GM12891 (cell line): ENCODE measurements at regions not wholly inside any gene's neighbourhood (a gene's known extent, or its start where the extent isn't known, plus 50 kb on each side); places are given as distances from the start of the nearest gene placed in this dataset.
A peak's percentile ranks its signal among the peaks of the same experiment; 100 is the strongest.
"Not testable (repeated sequence)": the region's sequence is repeated elsewhere in the genome, so short reads cannot be mapped to it uniquely, and the experiment has no call there.

Experiments used
- DNase-seq: peaks from one replicate; pipeline ENCODE4 v3.0.0; 2011; ENCODE audit warnings: low spot score; ENCODE audit not compliant: insufficient read length
- FAIRE-seq: peaks from 2 replicates; lab custom pipeline; 2011; peaks lifted over from hg19 to GRCh38; lab: Jason Lieb, UNC
- PAX5 ChIP-seq: IDR thresholded peaks from 2 replicates; pipeline ENCODE4 v1.6.1; 2011; ENCODE audit warnings: low read length, moderate library complexity, mild to moderate bottlenecking; ENCODE audit not compliant: insufficient read depth, severe bottlenecking
- POLR2A ChIP-seq: IDR thresholded peaks from 2 replicates; pipeline ENCODE4 v1.6.1; 2011; ENCODE audit warnings: low read depth, low read length, control low read depth
- POLR2AphosphoS5 ChIP-seq: IDR thresholded peaks from 2 replicates; pipeline ENCODE4 v1.6.1; 2011; ENCODE audit warnings: low read depth, low read length, control low read depth
- POU2F2 ChIP-seq: IDR thresholded peaks from 2 replicates; pipeline ENCODE4 v1.6.1; 2011; ENCODE audit warnings: low read depth, mild to moderate bottlenecking, control low read depth, low read length, moderate library complexity
- SPI1 ChIP-seq: IDR thresholded peaks from 2 replicates; pipeline ENCODE4 v1.6.1; 2011; ENCODE audit warnings: low read depth, low read length, control low read depth
- TAF1 ChIP-seq: IDR thresholded peaks from 2 replicates; pipeline ENCODE4 v1.6.1; 2011; ENCODE audit warnings: low read depth, low read length, control low read depth

DNA sequence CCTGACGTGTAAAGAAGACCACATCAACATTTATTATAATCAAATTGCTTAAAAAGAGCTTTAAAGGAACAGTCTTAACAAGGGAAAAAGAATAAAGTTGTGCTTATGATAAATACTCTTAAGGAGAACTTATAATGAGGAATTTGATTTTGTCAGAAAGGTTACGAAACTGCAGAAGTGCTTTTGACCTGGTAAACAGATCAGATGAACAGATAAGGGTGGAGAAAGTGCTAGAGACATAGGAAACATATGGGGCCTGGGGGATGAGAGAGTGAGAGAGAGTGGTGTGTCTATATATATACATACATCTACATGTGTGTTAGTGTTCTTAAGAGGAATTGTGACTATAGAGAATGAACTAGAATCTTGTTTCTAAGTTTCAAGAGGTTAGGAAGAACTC, 186.2 kb upstream of the GJE1 start:
- TF ChIP-seq TAF1 (no peak), PAX5 (no peak), SPI1 (no peak), POU2F2 (no peak), POLR2A (no peak), POLR2AphosphoS5 (no peak)
- FAIRE-seq = no peak
- DNase-seq = no peak

DNA sequence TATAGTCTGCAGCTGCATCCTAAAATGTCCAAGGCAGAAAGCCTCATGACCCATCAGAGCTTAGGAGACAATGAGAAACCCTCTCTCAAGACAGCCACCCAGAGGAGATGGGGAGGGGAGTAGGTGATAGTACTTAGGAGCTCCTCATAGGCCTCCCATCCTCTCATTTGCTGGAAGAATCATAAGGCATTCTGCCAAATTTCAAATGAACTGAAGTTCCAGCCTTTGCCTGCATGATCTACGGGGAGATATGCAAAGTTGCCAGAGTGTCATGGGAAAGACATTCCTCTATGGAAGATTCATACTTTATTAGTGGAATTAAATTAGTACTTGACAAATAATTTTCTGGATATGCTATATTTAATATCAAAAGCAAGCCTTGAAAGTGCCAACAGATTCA, 194.1 kb upstream of the GJE1 start:
- TF ChIP-seq POLR2AphosphoS5 = no peak
- FAIRE-seq (no peak), DNase-seq (no peak)

DNA sequence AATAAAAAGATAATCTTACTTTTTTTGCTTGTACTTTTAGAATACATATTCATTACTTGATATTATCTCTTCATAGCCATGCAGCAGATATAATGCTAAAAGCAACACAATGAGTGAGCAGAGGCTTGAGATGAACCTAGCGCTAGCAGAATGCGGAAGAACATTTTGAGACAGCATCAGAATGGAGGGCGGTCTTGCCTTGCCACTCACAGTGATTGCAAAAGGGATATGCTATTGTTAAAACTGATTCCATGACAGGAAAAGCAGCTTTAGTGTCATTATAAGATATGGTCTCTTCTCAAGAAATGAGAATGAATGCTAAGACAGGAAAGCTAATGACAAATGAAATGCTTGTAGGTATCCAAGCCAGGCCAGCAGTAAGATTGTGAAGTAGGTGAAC, 200.0 kb upstream of the GJE1 start:
- TF ChIP-seq TAF1 = no peak
- no peak for TF ChIP-seq POLR2AphosphoS5
- TF ChIP-seq POU2F2 = no peak
- TF ChIP-seq POLR2A = no peak
- no peak for TF ChIP-seq SPI1
- no peak for TF ChIP-seq PAX5
- no peak for FAIRE-seq
- DNase-seq = no peak

DNA sequence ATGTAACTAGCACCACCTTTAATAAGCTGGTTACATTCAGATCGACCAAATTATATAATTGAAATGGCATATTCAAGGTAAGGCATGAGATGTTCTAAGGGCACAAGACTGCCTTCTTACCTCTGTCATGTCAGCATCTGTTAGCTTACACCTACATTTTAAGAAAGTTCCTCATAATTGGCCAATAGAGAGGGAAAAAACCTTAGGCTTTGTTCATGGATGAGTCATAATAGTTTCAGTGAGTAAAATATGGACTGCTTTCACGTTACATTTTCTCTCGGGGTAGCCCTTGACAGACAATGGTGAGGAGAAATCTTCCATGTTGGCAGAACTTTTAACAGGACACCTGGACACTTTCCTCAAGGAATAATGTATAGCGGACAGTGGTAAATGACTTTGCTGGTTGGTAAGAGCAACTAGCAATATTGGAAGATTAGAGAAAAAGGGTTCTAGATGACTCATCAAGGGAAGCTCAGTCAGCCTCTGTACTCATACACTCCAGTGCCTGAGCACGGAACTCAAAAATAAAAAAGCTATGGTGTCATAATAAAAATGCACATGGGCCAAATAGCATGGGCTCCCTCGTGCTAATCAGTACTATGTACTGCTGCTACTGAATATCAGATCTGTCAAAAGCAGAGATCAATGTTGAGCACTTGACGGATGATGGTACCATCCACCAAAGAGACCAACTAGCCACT, 206.4 kb upstream of the GJE1 start:
- peak; percentile 85 for FAIRE-seq
- DNase-seq = not testable (repeated sequence)

DNA sequence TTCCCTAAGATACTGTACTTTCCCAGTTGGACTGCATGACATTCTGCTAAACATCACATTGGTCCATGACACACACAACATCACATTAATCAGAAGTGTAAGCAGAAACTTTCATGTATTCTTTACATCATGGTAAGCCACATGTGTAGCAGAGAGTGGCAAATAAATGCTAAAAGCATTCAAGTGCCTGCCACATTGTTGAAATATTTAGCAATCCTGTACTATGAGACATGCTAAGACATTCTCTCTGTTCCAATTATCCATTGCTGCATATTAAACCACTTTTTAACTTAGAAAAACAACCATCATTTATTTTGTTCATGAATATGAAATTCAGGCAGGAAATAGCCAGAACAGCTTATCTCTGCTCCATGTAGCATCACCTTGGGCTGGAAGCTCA, 207.7 kb upstream of the GJE1 start:
- no peak for TF ChIP-seq POLR2A
- no peak for TF ChIP-seq SPI1
- no peak for TF ChIP-seq PAX5
- no peak for TF ChIP-seq POLR2AphosphoS5
- no peak for TF ChIP-seq TAF1
- TF ChIP-seq POU2F2 = no peak
- no peak for DNase-seq
- FAIRE-seq = no peak

DNA sequence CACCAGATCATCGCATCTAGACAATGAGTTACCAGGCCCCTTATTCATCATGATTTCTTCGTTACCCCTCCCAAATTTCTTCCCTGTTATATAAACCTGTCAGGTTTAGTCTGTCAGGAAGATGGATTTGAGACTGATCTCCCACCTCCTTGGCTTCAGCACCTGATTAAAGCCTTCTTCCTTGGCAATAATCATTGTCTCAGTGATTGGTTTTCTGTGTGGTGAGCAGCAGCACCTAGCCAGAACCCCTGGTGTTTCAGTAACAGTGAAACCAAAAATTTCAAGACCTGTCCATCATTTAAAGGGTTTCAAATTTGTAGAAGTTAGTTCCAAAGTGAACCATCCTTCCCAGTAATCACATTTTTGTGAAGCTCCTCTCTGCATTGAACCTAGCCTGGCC, 209.8 kb upstream of the GJE1 start:
- no peak for FAIRE-seq
- DNase-seq = no peak
- TF ChIP-seq SPI1 = no peak
- TF ChIP-seq POU2F2 = no peak
- TF ChIP-seq POLR2AphosphoS5 = no peak
- TF ChIP-seq TAF1 = no peak
- no peak for TF ChIP-seq PAX5
- no peak for TF ChIP-seq POLR2A

DNA sequence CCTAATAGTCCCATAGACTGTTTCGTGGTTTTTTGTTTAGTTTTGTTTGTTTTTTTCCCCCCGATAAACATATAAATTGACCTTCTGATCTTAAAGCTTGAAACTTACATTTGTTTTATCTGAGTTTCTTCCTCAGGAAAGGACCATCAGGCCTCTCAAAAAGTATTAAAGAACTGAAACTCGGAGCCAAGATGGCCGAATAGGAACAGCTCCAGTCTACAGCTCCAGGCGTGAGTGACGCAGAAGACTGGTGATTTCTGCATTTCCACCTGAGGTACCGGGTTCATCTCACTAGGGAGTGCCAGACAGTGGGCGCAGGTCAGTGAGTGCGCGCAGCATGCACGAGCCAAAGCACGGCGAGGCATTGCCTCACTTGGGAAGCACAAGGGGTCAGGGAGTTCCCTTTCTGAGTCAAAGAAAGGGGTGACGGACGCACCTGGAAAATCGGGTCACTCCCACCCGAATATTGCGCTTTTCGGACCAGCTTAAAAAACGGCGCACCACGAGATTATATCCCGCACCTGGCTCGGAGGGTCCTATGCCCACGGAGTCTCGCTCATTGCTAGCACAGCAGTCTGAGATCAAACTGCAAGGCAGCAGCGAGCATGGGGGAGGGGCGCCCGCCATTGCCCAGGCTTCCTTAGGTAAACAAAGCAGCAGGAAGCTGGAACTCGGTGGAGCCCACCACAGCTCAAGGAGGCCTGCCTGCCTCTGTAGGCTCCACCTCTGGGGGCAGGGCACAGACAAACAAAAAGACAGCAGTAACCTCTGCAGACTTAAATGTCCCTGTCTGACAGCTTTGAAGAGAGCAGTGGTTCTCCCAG, 215.8 kb upstream of the GJE1 start:
- DNase-seq, FAIRE-seq: not testable (repeated sequence)

DNA sequence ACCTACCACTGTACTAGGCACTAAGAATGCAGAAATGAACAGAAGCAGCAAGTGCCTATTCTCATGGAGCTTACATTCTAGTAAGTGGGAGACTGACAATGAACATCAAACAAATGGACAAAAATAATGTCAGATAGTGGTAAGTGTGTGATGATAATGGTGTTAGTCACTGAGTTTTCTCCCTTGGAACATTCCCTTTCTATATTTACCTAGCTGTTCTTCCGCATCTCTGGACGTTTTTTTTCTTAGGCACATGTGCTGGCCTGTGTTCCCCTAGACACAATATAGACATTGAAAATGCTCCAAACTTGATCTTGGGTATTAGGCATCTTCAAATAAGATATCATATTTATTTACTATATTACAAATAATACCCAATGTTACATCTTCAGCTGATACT, 218.1 kb upstream of the GJE1 start:
- TF ChIP-seq SPI1 (no peak), PAX5 (no peak), POLR2A (no peak)
- FAIRE-seq (no peak), DNase-seq (no peak)

DNA sequence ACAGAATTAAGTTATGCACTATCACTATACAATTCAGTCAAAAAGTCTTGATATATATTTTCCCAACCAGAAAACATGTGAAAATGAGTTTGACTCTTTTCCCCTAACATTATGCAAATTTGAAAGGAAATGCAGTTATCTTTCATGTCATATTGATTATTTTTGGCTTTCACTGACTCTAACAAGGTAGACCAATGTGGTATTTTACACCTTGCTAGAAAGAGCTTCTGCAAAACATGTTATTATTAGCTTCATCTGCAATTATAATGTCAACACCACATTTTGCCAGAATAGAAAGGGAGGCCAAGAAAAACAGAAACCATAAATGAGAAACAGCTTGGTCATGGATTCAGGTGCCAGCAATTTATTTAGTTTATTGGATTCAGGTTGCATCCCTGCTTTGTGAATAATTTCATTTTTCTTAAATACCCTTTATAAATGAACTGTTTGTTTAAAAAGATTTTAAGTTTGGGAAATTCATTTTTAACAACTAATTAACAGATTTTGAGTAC, 226.1 kb upstream of the GJE1 start:
- DNase-seq (no peak), FAIRE-seq (no peak)
- TF ChIP-seq POLR2AphosphoS5 (no peak), PAX5 (no peak), TAF1 (no peak), SPI1 (no peak), POLR2A (no peak), POU2F2 (no peak)

DNA sequence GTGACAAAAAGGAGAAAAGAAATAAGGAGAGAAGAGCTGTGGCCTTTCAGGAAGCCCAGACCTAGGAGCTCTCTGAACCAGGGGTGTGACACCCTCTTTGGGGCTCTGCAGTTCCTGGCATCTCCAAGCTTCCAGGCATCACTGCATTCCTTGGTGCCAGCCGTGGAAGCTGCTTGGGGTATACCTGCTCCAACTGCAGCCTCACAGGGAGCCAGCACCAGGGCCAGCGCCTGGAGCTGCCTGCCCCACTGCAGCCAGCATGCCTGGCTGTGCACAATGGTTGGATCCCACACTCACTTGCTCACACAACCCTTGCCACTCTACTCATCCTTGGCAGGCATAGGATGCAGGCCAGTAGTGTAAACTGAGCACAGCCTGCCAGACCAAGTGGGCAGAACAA, 242.1 kb upstream of the GJE1 start:
- no peak for TF ChIP-seq TAF1
- no peak for TF ChIP-seq SPI1
- no peak for TF ChIP-seq PAX5
- TF ChIP-seq POLR2A = no peak
- no peak for TF ChIP-seq POLR2AphosphoS5
- TF ChIP-seq POU2F2 = no peak
- FAIRE-seq = no peak
- DNase-seq = no peak
